Caco-2 (cell line): ENCODE measurements at regions not wholly inside any gene's neighbourhood (a gene's known extent, or its start where the extent isn't known, plus 50 kb on each side); places are given as distances from the start of the nearest gene placed in this dataset.

Experiments
- BruUV-seq: library from RNA; stranded (reverse); fragments of 400-500 nt; replicated peaks from 2 replicates; lab custom pipeline; 2021; lab: Mats Ljungman, UMichigan
- CTCF ChIA-PET: fragments of 300-600 bp; sonication (Branson Sonifier 250); formaldehyde crosslinking; loops from one replicate; lab custom pipeline; 2022; ENCODE audit warnings: antibody characterized with exemption; lab: Charles Lee
- POLR2A ChIA-PET: fragments of 300-600 bp; sonication (Branson Sonifier 250); formaldehyde crosslinking; loops from one replicate; lab custom pipeline; 2022; ENCODE audit warnings: antibody characterized with exemption; lab: Charles Lee
- DNase-seq, 2 experiments: peaks; one replicate each; pipeline versions ENCODE4 v3.0.0 to v3.0.0-alpha.2; 2020 to 2022
- H3K27me3 ChIP-seq: replicated peaks from 2 replicates; pipeline ENCODE4 v1.6.0; 2011; ENCODE audit warnings: low read length; ENCODE audit not compliant: control insufficient read depth, insufficient read depth
- H3K36me3 ChIP-seq: 2 replicates; pipeline ENCODE4 v1.5.1; 2011; ENCODE audit warnings: low read length; ENCODE audit not compliant: control insufficient read depth, insufficient read depth
- H3K4me1 ChIP-seq: fragments of 250-450 bp; sonication (Bioruptor Pico); 2 replicates; pipeline ENCODE4 v1.5.1; 2020; ENCODE audit warnings: mild to moderate bottlenecking
- H3K4me3 ChIP-seq: 2 replicates; pipeline ENCODE4 v1.5.1; 2011; ENCODE audit warnings: low read depth, mild to moderate bottlenecking, control low read depth, low read length
- H3K9me3 ChIP-seq: fragments of 250-450 bp; sonication (Bioruptor Pico); 2 replicates; pipeline ENCODE4 v1.5.1; 2020; ENCODE audit warnings: mild to moderate bottlenecking, moderate library complexity
- H3K27ac Mint-ChIP-seq: one replicate; pipeline ENCODE4 v1.8.0; 2022; ENCODE audit warnings: mixed read lengths; ENCODE audit not compliant: unreplicated experiment
- H3K27me3 Mint-ChIP-seq: one replicate; pipeline ENCODE4 v1.8.0; 2022; ENCODE audit warnings: mixed read lengths; ENCODE audit not compliant: insufficient read depth, unreplicated experiment
- H3K36me3 Mint-ChIP-seq: one replicate; pipeline ENCODE4 v1.8.0; 2022; ENCODE audit warnings: mild to moderate bottlenecking, mixed read lengths; ENCODE audit not compliant: insufficient read depth, unreplicated experiment
- H3K4me1 Mint-ChIP-seq: one replicate; pipeline ENCODE4 v1.8.0; 2022; ENCODE audit warnings: low read depth, mixed read lengths; ENCODE audit not compliant: unreplicated experiment
- H3K4me3 Mint-ChIP-seq: one replicate; pipeline ENCODE4 v1.8.0; 2022; ENCODE audit warnings: mild to moderate bottlenecking, moderate library complexity, mixed read lengths; ENCODE audit not compliant: unreplicated experiment
- H3K9me3 Mint-ChIP-seq: one replicate; pipeline ENCODE4 v1.8.0; 2022; ENCODE audit warnings: mixed read lengths; ENCODE audit not compliant: unreplicated experiment
- CTCF ChIP-seq, 2 experiments: fragments of 200-600 bp in 1 of 2; IDR thresholded peaks; 1 replicate in 1 of 2; 2 replicates in 1 of 2; pipeline versions ENCODE4 v1.5.1 to v1.8.0; 2011 to 2022; ENCODE audit warnings: antibody characterized with exemption in 1 of 2, control low read depth in 1 of 2, inconsistent platforms in 1 of 2, low read depth in 1 of 2, low read length in 1 of 2, mild to moderate bottlenecking in 1 of 2, moderate library complexity in 1 of 2; ENCODE audit not compliant: insufficient read depth in 1 of 2, severe bottlenecking in 1 of 2, unreplicated experiment in 1 of 2
- intact Hi-C: fragments of 100-400 bp; cut with micrococcal nuclease; formaldehyde crosslinking; loops from one replicate; pipeline ENCODE4 v1.10.0; 2022; ENCODE audit not compliant: unreplicated experiment

DNA sequence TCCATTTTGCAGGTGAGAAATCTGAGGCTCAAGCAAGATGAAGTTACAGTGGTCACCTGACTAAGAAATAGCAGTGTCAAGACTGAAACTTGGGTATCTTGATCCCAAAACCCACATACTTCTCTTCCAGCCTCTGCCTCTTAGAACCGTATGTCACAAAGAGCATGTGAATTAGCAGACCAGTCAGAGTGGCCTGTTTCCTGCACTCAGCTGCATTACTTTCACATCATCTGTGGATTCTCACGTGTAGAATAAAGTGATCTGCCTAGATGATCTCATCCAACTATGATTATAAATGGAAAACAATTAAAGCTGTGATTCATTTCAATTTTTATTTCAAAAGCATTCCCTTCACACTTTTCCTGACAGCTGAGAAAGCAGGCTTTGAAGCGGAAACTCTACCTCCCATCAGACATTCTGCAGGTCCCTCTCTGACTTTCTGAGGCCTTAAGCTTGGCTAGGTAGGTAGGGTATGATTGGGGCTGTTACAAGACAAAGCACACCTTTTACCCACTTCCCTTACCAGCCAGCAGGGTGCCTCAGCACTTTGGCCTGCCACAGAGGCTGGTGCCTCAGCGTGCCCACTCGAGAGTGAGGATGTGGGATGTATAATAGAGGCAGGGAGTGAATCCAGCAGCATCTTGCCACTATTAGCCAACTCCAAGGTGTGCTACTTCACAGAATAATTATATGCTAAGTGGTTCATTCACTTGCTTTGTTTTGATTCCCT lies 70.2 kb upstream of the PDE1C start:
- H3K4me1 Mint-ChIP-seq: no peaks in the 10 kb centered on the region
- no peak for TF ChIP-seq CTCF (IDR thresholded peaks at IDR 0.05; ENCODE audit: insufficient read depth in 1 of 2, low read depth in 1 of 2, low read length in 1 of 2, severe bottlenecking in 1 of 2, unreplicated experiment in 1 of 2)
- ChIA-PET CTCF (no interaction called here), POLR2A (no interaction called here)
- H3K4me3 ChIP-seq: no peak overlapping the region
- no peak for DNase-seq
- H3K36me3 ChIP-seq: no peaks in the 10 kb centered on the region
- no peaks in the 10 kb centered on the region for H3K9me3 Mint-ChIP-seq
- H3K4me1 ChIP-seq: no peaks in the 10 kb centered on the region
- no peaks in the 10 kb centered on the region for H3K36me3 Mint-ChIP-seq
- H3K27me3 Mint-ChIP-seq: peaks cover 11% of the 10 kb centered on the region
- H3K4me3 Mint-ChIP-seq: no peak overlapping the region
- H3K27me3 ChIP-seq: no peaks in the 10 kb centered on the region
- intact Hi-C loops: no loop called here
- H3K9me3 ChIP-seq: no peaks in the 10 kb centered on the region
- no peak overlapping the region for H3K27ac Mint-ChIP-seq
- no TSS peak for BruUV-seq

DNA sequence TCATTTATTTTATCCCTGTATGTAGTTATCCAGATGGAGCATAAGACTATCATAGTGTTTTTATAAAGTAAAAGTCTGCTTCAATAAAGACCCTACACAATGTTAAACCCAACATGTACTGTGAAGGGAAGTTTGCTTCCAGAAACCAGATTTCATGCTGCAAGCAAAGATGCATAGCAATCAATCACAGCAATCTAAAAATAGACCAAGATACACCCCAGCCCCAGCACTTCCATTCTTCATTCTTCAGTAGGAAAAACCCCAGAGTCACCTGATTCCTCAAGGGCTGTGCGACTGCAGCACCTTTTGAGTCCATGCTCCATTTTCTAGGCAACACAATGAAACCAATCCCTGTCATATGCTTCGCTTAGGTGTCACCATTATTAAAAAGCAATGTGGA lies 66.9 kb upstream of the PDE1C start:
- DNase-seq: no peak
- no peaks in the 10 kb centered on the region for H3K4me1 Mint-ChIP-seq
- H3K4me1 ChIP-seq: no peaks in the 10 kb centered on the region
- H3K36me3 ChIP-seq: no peaks in the 10 kb centered on the region
- H3K27me3 Mint-ChIP-seq: peaks cover 3% of the 10 kb centered on the region
- H3K9me3 ChIP-seq: peaks cover 9% of the 10 kb centered on the region; the same call in 1 of the 2 replicates
- no TSS peak for BruUV-seq
- H3K27ac Mint-ChIP-seq: no peak overlapping the region
- POLR2A ChIA-PET: no interaction called here
- TF ChIP-seq CTCF (IDR thresholded peaks at IDR 0.05; ENCODE audit: insufficient read depth in 1 of 2, low read depth in 1 of 2, low read length in 1 of 2, severe bottlenecking in 1 of 2, unreplicated experiment in 1 of 2): no peak
- H3K4me3 Mint-ChIP-seq: no peak overlapping the region
- peaks cover 9% of the 10 kb centered on the region for H3K9me3 Mint-ChIP-seq
- intact Hi-C loops: no loop called here
- H3K4me3 ChIP-seq: no peak overlapping the region
- H3K27me3 ChIP-seq: no peaks in the 10 kb centered on the region
- no peaks in the 10 kb centered on the region for H3K36me3 Mint-ChIP-seq
- CTCF ChIA-PET: no interaction called here

DNA sequence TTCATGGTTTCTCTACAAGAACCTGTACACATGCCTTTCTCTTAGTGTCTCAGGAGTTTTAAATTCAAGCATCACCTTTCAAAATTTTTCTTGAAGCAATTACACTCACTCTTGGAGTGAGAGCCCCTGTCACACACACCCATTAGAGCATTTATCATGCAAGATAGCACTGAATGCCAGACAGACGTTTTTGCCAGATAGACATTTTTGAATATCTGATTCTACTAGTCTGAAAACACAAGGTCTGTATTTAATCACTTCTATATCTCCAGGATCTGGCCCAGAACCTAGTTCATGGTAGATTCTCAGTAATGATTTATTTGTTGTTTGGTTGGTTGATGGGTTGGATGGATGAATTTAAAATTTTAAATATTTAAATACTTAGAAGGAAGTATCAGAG lies 60.9 kb upstream of the PDE1C start:
- BruUV-seq: no TSS peak
- H3K9me3 ChIP-seq: peaks cover 9% of the 10 kb centered on the region; the same call in 1 of the 2 replicates
- DNase-seq: no peak
- peaks cover 9% of the 10 kb centered on the region for H3K9me3 Mint-ChIP-seq
- TF ChIP-seq CTCF (IDR thresholded peaks at IDR 0.05; ENCODE audit: insufficient read depth in 1 of 2, low read depth in 1 of 2, low read length in 1 of 2, severe bottlenecking in 1 of 2, unreplicated experiment in 1 of 2): no peak
- H3K36me3 Mint-ChIP-seq: no peaks in the 10 kb centered on the region
- no peak overlapping the region for H3K4me3 Mint-ChIP-seq
- H3K4me3 ChIP-seq: no peak overlapping the region
- intact Hi-C loops: no loop called here
- CTCF ChIA-PET: no interaction called here
- no peak overlapping the region for H3K27ac Mint-ChIP-seq
- H3K27me3 ChIP-seq: no peaks in the 10 kb centered on the region
- no peaks in the 10 kb centered on the region for H3K36me3 ChIP-seq
- peaks cover 9% of the 10 kb centered on the region for H3K27me3 Mint-ChIP-seq
- H3K4me1 ChIP-seq: no peaks in the 10 kb centered on the region
- H3K4me1 Mint-ChIP-seq: no peaks in the 10 kb centered on the region
- POLR2A ChIA-PET: no interaction called here
